ENCODE measurements at regions not wholly inside any gene's neighbourhood (a gene's known extent, or its start where the extent isn't known, plus 50 kb on each side); places are given as distances from the start of the nearest gene placed in this dataset.
"Not testable (repeated sequence)": the region's sequence is repeated elsewhere in the genome, so short reads cannot be mapped to it uniquely, and the experiment has no call there.

DNA sequence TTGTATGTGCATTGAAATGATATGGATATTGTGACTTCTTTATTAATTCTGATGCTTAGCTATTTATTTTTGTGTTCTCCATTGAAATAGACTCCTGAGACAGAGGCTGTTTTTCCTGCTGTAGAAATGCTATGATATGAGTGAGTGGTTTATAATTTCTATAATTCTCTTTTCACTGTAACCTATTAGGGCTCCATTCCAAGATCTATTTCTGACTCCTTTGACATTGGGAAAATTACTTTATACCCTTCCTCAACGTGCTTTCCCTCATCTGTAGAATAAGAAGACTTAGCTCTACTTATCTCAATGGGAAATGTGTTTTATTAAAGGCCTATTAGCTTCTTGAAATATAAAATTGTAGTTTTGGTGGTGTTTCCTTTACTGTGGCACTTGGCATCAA is 144.5 kb upstream of the RPRM start:
- DNase-seq (ENCODE audit: low spot score) = no peak

DNA sequence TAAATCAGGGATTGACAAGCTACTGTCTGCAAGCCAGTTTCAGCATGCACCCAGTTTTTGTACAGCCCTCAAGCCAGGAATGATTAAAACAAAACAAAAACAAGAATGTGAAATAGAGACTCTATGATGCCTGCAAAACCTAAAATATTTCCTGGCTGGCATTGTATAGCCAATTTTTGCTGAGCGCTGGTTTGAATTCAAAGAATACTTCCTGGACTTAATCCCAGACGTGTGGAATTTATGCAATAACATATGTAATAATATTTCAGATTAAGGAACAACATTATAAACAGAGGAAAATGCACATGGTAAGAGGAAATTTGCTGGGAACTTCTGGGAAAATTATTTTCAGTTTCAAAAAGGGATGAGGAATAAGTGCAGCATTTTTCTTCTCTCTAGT is 148.1 kb upstream of the RPRM start:
- DNase-seq (ENCODE audit: low spot score) = no peak

DNA sequence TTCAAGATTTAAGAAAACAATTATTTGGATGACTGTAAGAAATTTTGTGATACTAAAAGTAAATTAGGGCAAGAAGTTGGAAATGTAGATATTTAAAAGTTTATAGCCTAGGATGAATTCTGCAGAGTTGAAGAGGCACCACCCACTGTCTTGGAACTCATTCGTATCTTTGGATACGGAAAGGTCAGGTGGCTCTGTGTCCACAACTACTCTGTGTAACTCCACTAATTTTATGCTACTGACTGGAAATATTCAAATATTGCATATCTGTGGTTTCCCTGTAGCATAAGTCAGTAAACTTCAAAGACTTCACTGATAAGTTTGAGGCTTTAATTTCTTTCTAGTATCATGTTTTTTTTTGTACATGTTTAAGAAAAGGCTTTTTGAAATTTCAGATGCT is 156.9 kb upstream of the RPRM start:
- DNase-seq (ENCODE audit: low spot score) = no peak

DNA sequence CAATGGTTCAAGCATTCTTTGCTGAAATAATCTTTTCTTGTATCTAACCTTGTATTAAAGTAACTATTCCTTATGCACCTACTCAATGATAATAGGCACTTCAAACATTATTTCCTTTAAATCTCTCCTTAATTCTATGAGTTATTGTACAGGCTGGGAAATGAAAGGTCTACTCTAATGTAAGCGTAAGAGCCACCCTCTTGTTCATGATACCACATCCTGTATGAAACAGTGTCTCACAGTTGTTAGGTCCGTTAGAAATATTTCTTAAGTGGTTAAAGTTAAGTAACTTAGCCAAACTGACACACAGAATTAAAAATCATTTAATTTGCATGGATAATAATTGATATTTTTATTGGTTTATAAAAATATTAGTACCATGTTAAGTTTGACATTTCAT is 162.5 kb upstream of the RPRM start:
- DNase-seq (ENCODE audit: low spot score) = no peak

DNA sequence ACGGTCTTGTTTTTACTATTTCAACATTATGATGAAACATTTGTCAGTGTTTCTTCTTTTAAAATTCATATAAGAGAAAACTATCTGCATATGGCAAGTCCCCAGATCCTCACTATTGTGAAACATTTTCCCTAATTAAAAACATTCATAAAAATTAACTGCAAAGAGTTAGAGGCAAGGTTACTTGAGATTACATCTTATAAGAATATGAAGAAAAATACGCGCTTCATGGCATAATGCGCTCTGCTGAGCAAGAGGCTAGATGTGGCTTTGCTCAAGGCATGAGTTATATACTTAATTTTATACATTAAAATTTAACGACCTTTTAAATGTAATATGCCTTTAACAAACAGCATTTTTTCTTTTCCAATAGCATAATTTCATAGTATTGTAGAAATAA is 166.4 kb upstream of the RPRM start:
- no peak for DNase-seq (ENCODE audit: low spot score)

DNA sequence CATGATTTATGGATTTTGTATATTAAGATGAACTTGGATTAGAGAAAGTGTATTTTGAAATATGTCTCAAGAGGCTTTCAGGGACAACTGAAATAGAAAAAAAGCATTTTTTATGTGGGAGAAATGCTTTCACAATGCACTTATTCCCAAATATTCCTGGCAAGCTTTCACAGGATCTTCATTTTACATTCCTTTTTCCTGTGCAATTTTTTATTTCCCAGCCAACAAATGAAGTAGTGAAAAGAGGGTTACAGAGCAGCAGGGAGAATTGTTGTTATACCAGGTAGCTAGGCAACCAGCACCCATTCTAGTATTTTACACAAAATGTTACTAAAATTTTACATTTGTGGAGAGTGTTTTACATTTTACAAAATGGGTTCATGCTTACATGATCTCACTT is 167.0 kb upstream of the RPRM start:
- no peak for DNase-seq (ENCODE audit: low spot score)

DNA sequence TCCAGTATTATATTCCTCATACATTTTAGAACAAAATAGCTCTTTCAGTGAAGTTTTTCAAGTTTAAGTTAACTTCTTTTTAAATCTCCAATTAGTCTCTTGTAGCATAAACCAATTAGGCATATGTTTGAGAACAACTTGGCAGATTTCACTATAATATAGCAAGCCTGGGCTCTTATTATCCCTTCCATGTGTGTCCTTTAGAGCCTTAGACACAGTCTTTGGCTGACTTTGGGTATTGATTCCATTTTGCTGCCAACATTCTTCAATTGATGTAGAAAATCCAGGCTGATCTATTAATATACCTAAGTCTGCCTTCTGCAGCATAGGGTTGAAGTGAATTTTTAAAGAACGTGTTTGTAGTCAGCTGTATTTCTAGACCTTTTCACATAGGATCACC is 179.1 kb upstream of the RPRM start:
- no peak for DNase-seq (ENCODE audit: low spot score)

DNA sequence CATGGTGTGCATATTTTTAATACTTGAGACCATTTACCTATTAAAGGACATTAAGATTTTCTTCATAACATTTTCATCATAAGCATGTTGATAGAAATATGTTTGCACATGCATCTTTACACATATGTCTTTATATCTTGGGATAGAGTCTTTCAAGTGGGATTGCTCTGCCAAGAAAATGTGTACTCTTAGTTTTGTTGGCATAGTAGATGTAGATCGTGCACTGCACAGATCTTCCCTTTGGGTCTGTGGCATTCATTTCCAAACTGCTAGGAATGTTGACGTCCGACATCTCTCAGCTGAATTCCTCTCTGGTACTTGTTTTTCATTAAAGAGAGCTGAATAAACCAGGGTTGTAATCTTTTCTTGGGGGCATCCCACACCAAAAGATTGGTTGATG is 183.2 kb upstream of the RPRM start:
- no peak for DNase-seq (ENCODE audit: low spot score)

DNA sequence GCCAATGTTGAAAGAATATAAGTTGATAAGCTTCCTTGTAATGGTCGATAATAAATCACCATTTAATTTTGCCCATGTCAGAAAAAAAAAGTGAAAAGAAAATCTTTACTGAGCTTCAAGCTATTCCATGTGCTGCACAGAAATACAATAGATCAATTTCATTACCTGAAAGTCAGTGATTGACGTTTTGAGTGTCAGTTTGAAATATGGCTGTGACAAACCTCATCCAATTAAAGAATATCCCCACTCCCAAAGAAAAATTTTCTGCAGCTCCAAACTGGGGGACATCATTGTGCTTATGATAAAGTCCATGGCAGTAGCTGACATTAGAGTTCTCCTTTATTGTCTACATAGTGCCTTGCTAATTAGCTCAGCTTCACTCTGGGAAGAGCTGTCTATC is 184.8 kb upstream of the RPRM start:
- DNase-seq (ENCODE audit: low spot score) = no peak

DNA sequence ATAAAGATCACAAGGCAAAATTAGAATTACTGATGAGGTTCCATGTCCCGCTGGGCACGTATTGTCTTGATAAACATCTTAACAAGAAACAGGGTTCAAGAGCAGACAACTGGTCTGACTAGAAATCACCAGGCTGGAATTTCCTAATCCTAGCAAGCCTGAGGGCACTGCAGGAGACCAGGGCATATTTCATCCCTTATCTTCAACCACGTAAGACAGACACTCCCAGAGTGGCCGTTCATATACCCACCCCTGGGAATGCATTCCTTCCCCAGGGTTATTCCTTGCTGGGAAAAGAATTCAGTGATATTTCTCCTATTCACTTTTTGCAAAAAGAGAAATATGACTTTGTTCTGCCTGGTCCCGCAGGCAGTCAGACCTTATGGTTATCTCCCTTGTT is 185.4 kb upstream of the RPRM start:
- not testable (repeated sequence) for DNase-seq (ENCODE audit: low spot score)

DNA sequence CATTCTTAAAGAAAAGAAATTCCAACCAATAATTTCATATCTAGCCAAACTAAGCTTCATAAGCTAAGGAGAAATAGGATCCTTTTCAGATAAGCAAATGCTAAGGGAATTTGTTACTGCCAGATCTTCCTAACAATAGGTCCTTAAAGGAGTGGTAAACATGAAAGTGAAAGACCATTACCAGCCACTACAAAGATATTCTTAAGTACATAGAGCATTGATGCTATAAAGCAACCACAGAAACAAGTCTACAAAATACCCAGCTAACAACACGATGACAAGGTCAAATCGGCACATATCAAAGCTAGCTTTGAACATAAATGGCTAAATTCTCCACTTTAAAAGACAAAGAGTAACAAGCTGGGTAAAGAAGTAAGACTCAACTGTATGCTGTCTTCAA is 188.9 kb upstream of the RPRM start:
- no peak for DNase-seq (ENCODE audit: low spot score)

DNA sequence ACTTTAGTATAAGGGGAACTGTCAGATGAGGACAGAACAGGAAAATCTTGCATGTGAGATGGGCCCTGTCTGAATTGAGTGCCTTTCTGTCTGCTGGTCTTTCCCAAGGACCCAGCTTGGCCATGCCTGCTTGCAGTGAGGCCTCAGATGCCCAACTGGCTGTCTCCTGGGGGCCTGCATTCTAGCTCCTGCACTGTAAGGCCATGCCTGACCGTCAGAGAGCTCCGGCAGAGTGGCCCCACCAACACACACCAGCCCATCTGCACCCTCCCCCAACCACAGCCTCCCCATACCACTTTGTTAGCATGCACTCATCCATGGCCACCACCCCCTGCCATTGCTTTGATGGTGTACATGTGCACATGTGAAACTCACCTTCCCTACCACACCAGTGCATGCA is 190.4 kb upstream of the RPRM start:
- no peak for DNase-seq (ENCODE audit: low spot score)

DNA sequence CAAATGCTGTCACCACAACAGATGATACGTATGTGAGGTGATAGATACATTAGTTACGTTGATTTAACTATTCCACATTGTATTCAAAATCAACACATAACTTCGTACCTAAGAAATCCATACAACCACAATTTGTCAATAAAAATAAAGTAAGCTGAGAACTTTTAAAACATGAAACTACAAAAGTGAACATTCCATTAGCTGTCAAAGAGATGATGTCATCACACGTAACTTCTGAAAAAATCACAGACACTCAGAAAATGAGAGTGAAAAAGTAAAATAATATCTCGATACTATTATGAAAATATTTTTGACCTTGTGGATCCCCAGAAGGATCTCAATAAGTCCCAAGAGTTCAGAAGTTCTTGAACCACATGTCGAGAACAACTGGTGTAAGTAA is 161.6 kb upstream of the GALNT13 start:
- DNase-seq (ENCODE audit: low spot score) = no peak

DNA sequence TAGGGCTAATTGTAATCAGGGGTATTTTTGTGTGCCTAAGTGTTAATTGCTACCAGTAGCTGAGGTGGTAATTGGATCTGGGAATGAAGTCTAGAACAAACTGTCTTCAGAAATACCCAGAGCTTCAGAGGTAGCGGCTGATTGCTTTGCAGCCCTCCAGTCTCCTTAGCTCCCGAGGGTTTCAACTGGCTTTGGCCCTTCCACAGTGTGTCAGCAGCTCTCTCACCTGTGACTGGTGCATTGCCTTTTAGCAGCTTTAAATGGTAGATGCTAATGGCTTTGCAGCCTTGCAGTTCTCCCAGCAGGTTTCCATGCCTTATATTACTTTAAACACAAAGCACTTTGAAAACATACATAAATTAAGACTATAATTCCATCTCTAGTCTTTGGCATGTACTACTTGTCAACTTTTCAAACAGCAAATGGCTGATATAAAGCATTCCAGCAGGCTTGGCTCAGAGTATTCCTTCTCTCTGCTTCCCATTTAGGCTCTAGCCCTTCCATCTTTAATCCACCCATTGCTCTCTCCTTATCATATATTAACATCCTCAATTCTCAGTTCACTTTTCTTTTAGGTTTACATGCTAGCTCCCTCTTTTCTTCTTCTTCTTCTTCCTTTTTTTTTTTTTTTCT is 156.4 kb upstream of the GALNT13 start:
- no peak for DNase-seq (ENCODE audit: low spot score)

DNA sequence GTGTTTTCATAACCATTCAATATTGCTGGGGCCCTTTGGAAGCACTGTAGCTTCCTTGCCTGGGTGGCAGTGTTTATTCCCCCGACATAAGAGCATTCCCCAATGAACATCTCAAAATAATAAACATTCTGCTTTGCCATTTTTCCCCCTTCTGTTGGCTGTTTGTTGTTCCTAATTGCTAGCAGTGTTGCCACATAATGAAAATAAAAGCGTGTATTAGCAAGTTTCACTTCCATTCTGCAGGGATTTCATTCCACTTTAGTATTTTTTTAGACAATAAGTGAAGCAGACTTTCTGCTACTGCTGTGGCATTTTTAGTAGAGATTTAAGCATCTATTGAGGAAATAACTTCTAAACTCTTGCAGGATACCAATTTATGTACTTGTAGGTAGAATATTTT is 154.7 kb upstream of the GALNT13 start:
- DNase-seq (ENCODE audit: low spot score) = no peak

DNA sequence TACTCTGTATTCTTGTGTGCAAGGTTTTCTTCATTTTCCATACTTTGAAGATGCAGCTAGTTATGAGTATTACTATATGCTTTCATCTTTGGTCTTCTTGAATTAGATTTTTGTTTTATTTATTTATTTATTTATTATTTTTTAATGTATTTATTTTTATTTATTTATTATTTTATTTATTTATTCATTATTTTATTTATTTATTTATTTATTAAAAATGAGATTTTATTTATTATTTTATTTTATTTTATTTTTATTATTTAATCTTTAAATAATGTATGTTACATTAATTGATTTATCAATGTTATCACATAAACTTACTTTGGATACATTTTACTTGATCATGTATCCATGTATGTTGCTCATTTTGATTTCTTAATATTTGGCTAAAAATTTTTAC is 132.3 kb upstream of the GALNT13 start:
- no peak for DNase-seq (ENCODE audit: low spot score)

DNA sequence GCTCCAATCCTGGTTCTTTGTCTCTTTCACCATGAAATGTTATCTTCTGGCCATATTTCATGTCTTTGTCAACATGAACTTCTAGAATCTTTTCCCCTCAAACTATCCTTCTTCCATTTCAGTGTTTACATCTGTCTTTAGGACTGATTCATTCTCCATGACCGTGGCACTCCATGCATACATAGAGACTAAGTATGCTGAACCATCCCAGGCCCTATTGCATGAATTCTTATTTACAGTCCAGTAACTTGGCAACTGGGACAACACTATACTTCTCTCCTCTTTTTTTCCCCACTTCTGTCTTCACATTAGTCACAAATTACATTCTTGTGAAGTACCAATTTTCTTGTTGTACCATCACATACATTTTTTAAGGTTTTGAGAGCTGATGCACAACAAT is 109.8 kb upstream of the GALNT13 start:
- DNase-seq (ENCODE audit: low spot score) = no peak

DNA sequence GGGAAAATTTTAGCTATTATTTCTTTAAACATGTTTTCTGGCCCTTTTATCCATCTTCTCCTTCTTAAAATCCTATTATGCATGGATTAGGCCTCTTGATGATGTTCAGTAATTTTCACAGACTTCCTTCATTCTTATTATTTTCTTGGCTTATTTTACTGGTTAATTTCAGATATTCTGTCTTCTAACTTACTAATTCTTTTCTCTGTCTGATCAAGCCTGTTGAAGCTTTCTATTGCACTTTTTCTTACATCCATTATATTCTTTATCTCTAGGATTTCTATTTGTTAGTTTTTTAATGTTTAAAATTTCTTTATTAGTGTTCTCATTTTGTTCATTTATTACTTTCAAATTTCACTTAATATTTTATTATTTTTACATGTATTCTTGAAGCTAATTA is 105.3 kb upstream of the GALNT13 start:
- DNase-seq (ENCODE audit: low spot score) = no peak

DNA sequence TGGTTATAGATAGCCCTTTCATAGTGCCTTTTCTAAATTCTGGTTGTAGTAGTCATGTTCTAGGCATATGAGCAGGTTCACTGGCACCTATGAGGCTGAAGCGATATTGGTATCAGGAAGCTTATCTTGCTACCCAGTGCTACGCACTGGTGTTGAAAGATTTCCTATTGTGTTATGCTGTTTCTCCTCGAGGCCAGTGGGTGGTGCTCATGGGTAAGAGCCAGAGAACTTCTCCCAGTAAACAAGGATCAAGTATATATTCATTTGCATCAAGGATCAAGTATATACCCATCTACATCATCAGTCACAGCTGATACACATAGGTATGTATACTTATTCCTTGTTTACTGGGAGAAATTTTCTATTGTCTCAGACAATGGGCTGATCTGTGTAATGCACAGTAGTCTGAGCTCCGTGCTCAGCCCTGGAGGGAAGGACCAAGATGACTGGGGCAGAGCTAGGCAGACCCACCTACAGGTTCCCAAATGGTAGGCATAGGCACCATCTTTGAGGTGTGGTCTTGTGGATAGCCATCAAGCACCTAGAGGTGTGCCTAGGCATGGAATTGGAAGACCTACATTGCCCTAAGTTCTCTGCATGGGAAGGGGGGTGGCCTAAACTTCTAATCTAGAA is 101.2 kb upstream of the GALNT13 start:
- no peak for DNase-seq (ENCODE audit: low spot score)

DNA sequence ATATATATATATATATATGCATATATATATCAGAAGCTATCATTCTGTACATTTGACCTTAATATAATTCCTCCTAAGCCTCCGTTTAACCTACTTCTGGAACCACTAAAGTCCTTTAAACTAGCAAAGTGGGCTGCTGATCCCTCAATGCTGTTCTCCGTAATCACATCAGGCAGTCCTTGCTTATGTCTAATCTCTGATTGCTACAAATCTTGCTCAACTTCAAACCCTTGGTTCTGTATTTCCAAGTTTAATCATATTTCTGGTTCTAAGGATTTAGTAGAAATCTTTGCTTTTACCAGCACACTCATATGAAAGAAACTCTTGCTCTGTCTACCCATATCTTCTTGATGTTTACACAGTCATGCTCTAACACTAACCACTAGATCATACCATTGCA is 91.5 kb upstream of the GALNT13 start:
- no peak for DNase-seq (ENCODE audit: low spot score)

DNA sequence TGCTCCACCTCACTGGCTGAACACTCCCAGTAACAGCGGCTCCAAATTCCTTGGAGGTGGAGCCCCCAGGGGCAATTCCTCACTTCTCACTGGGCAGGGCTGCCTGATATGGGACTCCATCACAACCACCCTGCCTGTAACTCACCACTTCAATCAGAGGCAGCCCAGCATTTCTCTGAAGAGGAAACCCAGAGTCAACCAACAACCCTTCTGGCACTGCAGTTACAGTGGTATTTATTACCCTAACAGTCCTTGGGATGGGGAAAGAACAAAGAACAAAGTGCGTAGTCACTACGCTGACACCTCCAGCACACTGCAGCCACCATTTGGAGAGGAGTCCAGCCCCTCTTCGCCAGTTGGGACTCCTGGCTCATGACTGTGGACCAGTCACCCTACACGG is 85.7 kb upstream of the GALNT13 start:
- no peak for DNase-seq (ENCODE audit: low spot score)

DNA sequence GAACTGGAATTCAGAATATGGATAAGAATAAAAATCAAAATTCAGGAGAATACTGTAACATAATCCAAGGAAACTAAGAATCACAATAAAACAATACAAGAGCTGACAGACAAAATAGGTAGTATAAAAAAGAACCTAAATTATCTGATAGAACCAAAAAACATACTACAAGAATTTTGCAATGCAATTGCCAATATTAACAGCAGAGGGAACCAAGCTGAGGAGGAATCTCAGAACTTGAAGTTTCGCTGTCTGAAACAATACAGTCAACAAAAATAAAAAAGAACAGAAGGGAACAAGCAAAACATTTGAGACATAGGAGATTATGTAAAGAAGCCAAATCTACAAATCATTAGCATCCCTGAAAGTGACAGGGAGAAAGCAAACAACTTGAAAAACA is 84.1 kb upstream of the GALNT13 start:
- no peak for DNase-seq (ENCODE audit: low spot score)

DNA sequence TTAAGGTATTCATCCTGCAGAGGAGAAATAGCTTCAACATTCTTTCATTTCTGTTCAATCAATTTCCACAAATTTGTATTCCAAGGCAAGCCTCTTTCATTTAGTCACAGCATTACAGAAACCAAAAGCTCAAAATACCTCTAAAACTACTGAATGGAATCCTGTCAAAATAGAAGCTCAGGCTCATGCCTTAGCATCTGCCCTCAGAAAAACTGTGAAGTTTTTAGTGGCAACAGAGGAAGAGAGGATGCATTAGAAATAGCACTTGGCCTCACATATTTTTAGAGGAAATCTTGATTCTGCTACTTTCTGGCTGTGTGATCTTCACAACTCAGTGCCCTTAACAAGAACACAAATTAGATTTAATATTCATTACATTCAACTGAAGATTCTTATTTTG is 69.1 kb upstream of the GALNT13 start:
- DNase-seq (ENCODE audit: low spot score) = no peak

DNA sequence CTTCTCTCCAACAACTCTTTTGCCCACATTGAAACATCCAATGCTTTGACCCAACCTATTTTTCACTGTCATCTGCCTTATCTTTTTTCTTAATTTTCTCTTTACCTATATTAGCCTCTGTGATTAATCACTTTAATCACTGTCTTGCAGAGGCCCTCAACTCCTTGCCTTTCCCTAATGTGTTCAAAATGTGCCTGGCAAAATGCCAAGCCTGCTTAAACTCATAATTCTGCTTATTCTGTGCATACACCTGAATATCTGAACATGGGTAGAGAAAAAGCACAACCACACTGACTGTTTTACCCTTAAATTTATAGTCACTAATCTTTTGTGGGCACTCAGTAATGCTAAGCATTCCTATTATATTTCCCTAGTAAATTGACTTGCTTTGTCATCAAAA is 63.0 kb upstream of the GALNT13 start:
- DNase-seq (ENCODE audit: low spot score) = no peak

DNA sequence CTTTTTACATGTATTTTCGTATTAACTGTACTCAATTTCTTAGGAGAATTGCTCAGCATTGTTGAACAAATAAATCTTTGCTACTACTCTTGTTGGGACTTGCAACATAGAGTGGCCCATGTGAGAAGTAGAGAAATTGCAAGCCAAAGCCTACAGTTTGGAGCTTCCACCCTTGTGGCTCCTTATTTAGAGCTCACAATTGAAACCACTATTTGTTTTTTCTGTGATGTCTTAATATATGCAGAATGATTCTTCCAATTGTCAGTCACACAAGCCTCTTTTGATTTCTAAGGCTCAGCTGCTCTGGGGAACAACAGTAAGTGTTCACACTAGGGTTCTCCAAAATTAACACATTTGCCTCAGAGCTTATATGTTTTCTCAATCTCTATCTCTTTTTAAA is 60.2 kb upstream of the GALNT13 start:
- DNase-seq (ENCODE audit: low spot score) = no peak
